NCI-H146 (cell line): ENCODE measurements at regions not wholly inside any gene's neighbourhood (a gene's known extent, or its start where the extent isn't known, plus 50 kb on each side); places are given as distances from the start of the nearest gene placed in this dataset.

Experiments
- DNase-seq: peaks from one replicate; lab custom pipeline; 2025; lab: John Stamatoyannopoulos, UW

DNA sequence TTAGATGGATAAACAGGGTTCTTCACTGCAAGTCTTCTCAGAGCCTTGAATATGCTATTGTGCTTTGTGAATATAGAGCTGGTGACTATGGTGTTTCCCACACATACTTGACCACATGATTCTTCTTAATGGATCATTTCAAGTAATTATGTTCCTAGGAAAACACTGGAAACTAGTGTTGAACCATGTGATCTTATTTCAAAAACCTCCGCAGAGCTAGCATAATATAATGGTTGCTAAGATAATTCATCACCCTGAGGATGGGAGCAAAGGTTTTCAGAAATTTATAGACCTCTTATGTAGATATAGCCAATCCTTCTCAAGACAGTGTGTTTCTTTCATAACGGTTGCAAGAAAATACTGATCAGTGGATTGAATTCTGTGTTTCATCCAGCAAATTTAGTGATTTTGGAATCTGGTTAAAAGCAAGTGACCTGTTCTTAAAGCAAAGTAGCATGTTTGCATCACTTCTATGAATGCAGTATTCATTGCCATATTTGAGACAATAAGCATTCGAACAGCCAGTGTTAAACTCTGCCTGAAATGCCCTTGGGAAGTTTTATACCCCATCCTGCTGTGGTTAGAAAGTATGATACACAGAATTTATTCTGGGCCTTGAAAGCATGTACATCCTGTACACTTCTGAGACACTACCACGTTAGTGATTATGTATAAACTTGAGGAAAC lies 341.0 kb upstream of the E2F7 start:
- DNase-seq, result no peak

DNA sequence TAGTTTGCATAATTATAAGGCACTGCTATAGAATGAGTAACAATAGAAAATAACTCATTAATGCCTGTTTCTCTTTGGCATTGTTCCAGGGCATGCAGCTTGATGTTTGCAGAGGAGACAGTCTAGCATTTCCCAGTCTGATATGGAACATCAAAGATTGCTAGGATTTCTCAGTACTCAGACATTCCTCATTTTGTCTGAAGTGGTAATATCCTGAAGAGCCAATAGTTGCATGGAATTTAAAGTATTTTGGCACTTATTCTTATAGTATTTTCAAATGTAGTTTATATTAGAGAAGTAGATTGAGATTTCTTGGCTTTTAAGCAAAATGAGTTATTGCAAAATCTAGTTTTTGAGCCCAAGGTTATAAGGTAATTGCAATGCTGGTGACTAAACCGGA lies 337.3 kb upstream of the E2F7 start:
- DNase-seq, result peak; percentile 19

DNA sequence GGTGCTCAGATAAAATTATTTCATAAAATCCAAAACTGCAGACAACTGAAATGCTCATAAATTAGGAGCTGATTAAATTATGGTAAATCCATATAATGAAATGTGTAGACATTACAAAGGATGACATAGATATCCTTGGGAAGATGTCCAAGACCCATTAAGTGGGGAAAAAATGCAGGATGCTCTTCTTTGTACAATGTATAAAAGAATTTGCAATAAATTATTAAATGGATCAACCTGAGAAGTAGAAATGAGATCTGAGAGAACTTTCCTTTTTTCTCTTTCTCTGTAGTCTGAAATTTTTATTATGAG lies 336.4 kb upstream of the E2F7 start:
- DNase-seq, result no peak

DNA sequence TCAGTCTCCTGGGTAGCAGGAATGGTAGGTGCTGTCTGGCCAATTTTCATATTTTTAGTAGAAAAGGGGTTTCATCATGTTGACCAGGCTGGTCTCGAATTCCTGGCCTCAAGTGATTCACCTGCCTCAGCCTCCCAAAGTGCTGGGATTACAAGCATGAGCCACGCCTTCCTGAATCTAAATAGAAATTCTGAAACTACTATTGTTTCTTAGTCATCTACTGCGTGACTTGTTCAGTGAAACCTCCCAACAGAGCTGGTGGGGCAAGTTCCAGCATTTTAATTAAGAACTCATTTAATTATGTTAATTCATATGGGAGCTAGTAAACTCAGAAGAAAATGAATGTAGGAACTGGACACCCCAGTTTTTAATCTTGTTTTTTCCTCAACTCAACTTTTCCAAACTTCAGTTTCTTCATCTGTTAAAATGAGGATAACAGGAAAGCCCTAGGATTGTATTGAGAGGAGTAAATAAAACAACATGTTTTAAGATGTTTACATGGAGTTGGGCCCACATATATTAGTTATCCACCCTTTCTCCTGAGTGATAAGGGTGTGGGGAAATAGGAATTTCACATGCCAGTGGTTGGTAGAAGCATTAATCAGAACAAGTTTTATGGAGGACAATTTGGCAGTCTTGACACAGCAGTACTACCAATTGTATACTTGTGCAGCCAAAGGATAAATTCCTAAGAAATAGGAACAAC lies 335.8 kb upstream of the E2F7 start:
- DNase-seq, result no peak

DNA sequence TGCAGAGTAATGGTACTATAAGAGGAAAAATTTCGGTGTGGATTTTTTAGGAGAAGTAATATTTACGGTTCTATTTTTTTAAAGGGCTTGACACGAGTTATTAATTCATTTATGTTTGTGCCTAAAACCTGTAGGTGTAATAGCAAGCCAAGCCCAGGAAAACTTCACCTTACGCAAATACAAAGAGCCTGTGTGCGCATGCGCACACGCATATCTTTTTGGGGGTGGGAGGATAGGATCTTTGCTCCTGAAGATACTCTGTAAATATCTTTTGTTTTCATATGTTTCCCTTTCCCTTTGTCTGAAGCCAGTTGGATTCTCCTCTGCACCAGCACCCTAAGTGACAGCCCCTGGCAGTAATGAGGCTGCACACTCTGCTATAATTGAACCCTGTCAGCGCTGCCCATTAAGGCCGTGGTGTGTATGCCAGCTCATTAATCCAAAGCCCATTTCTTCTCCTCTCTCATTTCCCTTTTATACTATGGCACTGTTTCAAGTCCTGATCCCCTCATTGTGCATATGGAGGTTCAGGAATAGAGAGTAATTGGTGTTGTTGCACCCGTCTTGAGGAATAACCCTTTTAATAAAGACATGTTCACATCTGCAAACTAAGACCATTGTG lies 327.2 kb upstream of the E2F7 start:
- DNase-seq, result peak; percentile 9

DNA sequence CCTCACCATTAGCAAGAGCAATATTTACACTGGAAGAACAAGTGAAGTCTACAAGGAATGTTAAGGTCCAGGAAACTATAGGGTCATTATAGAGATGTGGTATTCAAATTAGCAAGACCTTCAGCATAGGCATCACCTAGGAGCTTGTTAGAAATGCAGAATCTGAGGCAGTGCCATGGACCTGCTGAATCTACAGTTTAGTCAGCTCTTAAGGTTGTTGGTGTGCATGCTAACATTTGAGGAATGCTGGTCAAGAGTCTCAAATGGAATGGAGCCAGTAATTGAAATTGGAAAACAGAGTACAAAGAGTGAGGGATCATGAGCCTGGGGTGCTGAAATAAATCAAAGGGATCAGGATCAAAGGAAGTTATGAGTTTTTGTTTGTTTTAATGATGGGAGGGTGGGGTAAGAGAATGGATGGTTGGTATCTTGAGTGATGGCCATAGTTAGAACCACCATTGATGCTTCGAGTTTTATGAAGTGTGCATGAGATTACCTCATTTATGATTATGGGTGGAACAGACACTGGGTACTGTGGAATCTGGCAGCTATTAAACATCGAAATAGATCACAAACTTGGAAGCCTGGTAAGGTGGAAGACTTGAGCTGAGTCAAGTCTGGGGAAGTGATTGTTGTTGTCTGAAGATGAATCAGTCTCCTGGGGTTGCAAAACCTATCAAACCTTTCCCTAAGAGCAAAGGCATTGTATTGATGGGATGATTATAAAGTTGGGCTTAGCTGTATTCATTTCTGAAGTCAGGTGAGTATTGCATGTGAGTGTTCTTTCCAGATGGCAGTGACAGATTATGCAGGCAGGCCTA lies 323.3 kb upstream of the E2F7 start:
- DNase-seq, result no peak

DNA sequence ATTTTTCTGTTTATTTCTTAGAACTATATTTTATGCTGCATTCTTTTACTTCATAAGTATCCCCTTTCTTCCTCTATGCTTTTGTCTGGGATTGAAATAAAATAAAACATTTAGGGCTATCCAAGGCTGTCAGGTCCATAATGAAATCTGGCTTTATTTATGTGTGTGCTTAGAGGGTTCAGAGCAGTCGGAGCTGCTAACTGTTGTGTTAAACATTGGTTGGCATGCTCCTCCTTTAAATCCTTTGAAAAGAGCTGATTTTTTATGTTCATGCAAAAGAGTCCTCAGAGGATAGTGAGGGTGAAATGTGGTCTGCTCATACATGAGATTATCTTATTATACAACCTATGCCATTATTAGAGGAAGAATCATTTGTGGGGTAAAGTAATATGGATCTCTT lies 322.3 kb upstream of the E2F7 start:
- DNase-seq, result no peak

DNA sequence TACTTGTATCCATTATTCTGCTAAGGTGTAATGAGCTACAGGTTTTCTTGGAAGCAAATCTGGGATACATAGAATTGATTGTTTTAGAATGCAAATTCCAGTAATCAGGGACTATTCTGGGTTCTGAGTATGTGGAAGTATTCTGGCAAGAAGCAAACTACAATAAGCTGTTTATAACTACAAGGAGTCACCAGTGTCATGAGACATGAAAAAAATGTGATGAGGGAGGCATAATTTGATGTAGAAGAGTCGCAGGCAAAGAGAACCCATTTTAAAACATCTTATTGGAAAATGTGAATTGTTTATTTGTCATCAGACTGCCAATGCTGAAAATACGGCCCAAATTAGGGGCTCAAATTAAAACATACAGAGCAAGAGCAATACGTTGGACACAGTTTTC lies 321.8 kb upstream of the E2F7 start:
- no peak for DNase-seq

DNA sequence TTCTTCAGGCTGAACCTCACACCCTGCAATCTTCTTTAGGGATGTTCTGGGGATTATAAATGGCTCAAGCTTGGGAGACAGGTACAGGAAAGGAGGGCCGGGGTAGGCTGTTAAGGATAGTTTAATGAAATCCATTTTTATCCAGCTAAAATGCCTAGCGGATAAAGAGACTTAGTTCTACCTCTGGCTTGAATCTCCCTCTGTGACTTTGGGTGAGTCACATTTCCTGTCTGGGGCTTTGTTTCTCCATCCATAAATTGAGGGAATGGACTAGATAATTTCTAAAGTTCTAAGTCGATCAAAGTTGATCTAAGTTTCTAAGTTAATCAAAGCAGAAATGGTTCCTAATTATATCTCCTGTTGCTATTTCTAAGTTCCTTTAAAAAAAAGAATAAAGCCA lies 319.6 kb upstream of the E2F7 start:
- no peak for DNase-seq

DNA sequence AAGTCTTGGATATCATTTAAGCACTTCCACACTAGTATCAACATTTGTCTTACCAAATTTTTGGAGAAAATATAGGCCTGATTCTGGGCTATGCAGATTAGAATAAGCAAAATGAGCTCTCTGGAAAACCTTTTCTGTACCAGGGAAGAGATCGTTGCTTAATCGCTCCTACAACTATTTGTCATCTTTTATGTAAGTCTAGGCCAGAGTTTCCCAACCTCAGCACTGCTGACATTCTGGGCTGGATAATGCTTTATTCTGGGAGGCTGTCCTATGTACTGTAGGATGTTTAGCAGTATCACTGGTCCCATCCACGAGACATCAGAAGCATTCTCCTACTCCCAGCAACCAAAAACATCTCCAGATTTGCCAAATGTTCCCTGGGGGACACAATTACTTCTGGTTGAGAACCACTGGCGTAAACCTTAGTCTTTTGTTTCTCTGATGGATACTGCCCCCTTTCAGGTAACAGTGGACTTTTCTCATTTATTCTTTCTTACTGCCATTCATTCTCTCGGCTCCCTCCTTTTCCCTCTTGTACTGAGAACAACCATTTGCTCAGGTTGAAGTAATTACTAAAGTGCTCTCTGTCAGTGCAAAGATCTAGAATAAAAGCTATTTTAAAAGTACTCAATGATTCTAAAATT lies 316.9 kb upstream of the E2F7 start:
- no peak for DNase-seq

DNA sequence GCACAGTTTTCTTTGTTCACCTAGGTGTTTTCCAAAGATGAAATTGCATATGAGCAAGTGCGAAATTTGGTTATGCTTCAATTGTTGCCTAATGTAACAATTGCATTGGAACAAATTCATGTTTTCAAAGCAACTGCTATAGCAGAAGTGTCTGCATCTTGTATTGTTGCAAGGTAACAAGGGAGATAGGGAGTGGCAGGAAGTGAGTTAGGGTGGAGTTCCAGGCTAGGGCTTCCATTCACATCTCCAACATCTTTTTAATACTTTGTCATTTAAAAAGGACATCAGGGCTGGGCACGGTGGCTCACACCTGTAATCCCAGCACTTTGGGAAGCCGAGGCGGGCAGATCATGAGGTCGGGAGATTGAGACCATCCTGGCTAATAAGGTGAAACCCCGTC lies 312.3 kb upstream of the E2F7 start:
- no peak for DNase-seq

DNA sequence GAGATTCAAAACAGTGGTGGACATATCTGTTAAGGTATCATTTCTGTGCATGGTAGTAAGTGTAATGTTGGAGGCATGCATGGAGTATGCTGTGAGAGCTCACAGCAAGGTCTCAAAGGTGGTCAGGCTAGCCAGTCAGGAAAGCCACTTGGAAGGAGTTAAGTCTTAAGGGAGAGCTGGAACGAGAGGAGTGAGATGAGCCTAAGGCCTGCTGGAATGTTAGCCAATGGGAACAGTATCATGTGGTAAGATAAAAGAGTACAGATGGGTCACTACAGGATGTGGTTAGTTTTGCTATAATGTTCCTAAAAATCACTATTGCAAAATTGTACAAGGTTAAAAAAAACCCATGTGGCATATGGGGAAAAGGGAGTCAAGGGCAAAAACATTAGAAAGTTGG lies 311.7 kb upstream of the E2F7 start:
- DNase-seq, result no peak

DNA sequence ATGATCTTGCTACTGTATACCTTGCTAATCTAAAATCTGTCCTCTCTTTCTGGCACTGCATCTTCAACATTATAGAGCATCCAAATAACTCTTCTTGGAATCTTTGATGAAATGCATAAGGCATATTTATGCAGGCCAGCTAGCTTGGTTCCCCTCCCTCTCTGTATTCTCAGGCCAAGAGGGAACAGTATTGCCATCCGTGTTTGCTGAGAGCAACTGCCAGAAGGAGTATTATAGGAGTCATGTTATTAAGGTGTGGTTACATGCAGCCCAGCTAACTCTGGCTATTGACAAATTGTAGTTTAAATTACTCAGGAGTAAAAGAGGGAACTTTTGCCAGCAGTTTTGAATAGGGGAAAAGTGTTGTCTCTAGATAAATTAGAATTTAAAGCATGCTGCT lies 309.3 kb upstream of the E2F7 start:
- no peak for DNase-seq

DNA sequence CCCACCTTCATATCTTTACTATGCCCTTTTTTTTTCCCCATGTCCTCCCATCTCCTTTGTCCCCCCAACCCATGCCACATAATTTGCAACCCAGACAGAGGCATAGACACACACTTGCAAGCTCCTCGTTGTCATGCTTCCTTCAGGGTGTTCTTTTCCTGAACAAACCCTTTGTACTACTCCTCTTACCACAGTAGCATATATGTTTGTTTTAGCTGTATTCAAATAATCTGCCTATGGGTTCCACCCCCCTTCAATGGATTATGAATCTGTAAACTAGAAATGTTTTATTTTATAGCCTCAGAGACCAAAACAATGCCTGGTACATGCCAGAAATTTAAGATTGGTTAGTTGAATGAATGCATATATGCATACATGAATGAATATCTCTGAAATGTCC lies 307.1 kb upstream of the E2F7 start:
- no peak for DNase-seq

DNA sequence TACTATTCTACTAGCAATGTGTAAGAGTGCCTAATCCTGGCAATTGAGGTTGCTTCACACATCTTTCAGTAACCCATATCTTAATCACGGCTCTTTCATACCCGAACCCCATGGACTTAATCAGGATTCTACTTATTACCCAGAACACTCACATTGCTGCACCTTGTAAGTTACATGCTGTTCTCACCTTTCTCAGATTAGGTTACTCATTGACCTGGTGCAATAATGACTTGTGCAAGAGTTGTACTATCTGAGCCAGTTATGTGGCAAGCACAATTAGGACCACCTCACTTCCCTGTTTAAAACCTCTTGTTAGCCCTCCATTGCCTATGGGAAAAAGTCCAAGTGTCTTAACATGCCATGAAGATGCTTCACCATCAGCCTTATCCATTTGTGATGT lies 306.7 kb upstream of the E2F7 start:
- DNase-seq, result no peak

DNA sequence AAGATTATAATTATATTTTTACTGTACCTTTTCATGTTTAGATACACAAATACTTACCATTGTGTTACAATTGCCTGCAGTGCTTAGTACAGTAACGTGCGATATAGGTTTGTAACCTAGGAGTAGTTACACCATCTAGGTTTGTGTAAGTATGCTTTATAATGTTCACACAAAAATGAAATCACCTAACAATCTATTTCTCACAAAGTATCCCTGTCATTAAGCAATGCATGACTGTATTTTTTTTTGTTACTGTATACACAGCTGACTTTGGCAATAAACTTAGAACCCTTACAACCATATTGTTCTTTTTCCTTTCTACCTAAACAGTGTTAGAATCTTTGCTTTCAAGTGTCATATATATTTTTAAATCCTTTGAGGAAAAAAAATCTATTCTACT lies 303.0 kb upstream of the E2F7 start:
- DNase-seq, result no peak

DNA sequence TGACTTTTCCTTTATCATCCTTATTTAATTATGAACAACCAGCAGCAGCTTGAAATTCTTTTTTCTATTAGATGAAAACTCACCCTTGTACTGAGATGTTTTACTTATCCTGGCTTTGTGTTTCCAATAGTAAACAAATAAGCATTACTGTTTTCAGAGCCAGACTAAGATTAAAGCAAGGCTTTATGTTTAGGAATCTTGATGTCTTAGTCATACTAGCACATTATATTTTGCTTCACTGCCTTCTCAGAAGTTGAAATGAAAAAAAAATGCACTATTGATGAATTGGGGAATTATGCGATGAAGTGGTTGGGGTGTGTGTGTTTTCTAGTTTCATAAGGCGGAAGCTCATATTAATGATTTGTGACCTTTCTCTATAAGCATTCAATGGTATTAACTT lies 301.2 kb upstream of the E2F7 start:
- no peak for DNase-seq

DNA sequence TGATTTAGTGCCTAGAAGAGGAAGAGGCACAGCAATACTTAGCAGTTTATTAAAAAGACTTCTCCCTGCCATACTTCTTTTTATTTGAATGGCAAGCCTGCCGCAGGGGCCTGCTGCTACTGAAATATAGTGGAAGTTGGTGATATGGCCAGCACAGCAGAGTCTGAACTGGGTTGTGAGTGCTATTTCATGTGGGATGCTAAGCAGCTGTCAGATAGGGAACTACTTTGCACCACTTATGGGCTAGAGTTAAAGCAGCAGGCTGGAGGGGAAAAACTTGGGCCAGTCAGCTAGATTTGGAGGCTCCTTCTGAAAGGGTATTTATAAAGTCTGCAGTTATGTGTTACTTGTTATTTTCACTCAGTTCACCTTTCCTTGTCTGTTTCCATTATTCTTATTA lies 299.0 kb upstream of the E2F7 start:
- DNase-seq, result no peak

DNA sequence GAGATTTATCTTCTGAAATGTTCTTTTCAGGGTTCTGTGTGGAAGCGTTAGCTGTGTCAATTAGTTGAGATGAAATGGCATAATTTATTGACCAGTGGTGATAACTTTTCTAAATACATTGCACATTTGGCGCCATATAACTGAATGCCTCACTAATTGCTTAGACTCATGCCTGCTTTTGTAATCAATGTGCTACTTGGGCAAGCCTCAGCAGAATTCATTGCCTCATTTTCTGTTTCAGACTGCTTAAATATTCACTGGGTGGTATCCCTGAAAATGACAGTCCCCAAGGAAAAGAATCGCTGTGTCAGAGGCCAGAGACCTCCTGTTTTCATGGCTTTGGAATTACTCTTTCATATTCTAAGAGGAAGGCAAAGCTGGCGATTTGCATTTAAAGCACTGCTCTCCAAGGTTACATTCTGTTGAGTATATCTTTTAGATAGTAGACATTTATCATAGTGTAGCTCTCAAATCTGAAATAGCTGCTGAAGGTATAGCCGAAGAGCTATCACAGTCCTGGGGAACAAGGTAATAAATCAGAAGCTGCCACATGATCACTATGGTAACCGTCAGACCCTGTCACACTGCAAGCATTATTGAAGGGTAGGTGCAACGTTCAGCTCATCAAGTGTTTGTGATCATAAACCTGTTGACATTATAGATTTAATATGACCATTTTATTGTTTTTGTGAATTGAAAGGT lies 297.3 kb upstream of the E2F7 start:
- DNase-seq, result no peak

DNA sequence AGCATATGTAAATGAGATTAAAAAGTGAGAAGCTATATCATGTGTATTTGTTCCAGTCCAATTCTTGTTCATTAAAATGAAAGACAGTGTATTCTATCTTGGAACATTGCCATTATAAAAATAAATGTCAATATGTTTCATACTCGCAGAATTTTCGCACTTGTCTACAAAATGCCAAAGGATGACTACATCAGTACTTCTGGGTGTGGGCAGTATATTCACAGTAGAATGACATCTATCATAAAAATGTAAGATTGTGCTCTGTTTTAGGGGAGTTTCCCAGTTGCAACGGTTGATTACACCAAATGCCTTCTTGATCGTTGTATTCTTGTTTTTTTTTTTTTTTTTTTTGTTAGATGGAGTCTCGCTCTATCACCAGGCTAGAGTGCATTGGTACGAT lies 292.3 kb upstream of the E2F7 start:
- no peak for DNase-seq

DNA sequence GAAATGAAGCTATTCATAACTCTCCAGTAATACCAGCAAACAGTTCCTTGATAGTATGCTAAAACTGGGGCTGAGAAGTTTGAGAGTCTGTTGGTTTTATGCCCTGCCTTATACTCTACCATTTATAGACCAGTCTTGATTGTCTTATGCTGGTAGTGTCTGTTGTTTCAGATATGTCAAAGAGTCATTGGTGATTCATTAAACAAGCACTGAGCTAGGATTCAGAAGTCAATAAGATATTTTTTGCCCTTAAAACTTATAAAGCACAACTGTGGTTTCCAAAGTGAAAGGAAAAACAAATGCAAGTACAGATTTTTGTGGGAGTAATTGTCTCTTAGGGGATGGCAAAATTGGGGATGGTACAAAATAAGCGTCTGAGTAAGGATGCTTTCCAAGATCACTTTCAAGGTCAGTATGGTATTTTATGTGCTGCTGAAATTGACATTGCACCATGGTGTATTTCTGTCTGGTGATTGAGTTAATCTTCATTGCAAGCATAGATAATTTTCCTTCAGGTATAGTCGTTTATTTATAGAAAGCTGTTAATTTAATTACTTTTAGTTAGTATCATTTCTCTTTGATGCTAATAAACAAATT lies 289.5 kb upstream of the E2F7 start:
- DNase-seq, result no peak
